IPS-18c (cell line): ENCODE measurements at regions not wholly inside any gene's neighbourhood (a gene's known extent, or its start where the extent isn't known, plus 50 kb on each side); places are given as distances from the start of the nearest gene placed in this dataset.
"Not testable (repeated sequence)": the region's sequence is repeated elsewhere in the genome, so short reads cannot be mapped to it uniquely, and the experiment has no call there.

ENCODE experiments used
- H3K4me3 ChIP-seq: 2 replicates; pipeline ENCODE4 v1.7.0; 2013; ENCODE audit warnings: low read depth, mild to moderate bottlenecking, low read length, moderate library complexity; ENCODE audit not compliant: insufficient read depth
- H3K9me3 ChIP-seq: one replicate; pipeline ENCODE4 v1.6.1; 2013; ENCODE audit warnings: mild to moderate bottlenecking, low read length, moderate library complexity; ENCODE audit not compliant: control insufficient read depth, insufficient read depth

GRCh38 chr5:87524217-87524616 is 111.5 kb upstream of the CCNH start:
- no peak overlapping the region for H3K4me3 ChIP-seq
- H3K9me3 ChIP-seq = no peaks in the 10 kb centered on the region

GRCh38 chr5:87511778-87512177 is 99.0 kb upstream of the CCNH start:
- H3K9me3 ChIP-seq, H3K4me3 ChIP-seq: not testable (repeated sequence)

GRCh38 chr5:87503004-87503403 is 90.3 kb upstream of the CCNH start:
- no peak overlapping the region for H3K4me3 ChIP-seq

GRCh38 chr5:87499478-87500410 is 87.0 kb upstream of the CCNH start:
- Histone ChIP-seq H3K9me3 (no peaks in the 10 kb centered on the region), H3K4me3 (no peak overlapping the region)

More at GRCh38 chr5:87503004-87503403, 90.3 kb upstream of the CCNH start:
- peaks cover 2% of the 10 kb centered on the region for H3K9me3 ChIP-seq
